HG03039 (cell line): ENCODE measurements at regions not wholly inside any gene's neighbourhood (a gene's known extent, or its start where the extent isn't known, plus 50 kb on each side); places are given as distances from the start of the nearest gene placed in this dataset.
"Not testable (repeated sequence)": the region's sequence is repeated elsewhere in the genome, so short reads cannot be mapped to it uniquely, and the experiment has no call there.

Experiments used
- ATAC-seq: cut with Tn5 transposase; IDR thresholded peaks from one replicate; pipeline ENCODE4 v1.9.1; 2021; ENCODE audit warnings: mild to moderate bottlenecking, moderate library complexity; ENCODE audit not compliant: unreplicated experiment

GRCh38 chr4:159906051-159906450 is 803.2 kb downstream of the RAPGEF2 start:
- no peak for ATAC-seq

GRCh38 chr4:159906517-159906916 is 803.6 kb downstream of the RAPGEF2 start:
- ATAC-seq, result no peak

- no peak for ATAC-seq
Observed at GRCh38 chr4:159910721-159911120, 807.8 kb downstream of the RAPGEF2 start.

- ATAC-seq, result no peak
Observed at GRCh38 chr4:159922119-159922518, 819.2 kb downstream of the RAPGEF2 start.

GRCh38 chr4:159925770-159926169 is 822.9 kb downstream of the RAPGEF2 start:
- ATAC-seq, result no peak

- no peak for ATAC-seq
Observed at GRCh38 chr4:159926871-159927270, 824.0 kb downstream of the RAPGEF2 start.

GRCh38 chr4:159927781-159928180 is 824.9 kb downstream of the RAPGEF2 start:
- ATAC-seq, result no peak

- not testable (repeated sequence) for ATAC-seq
Observed at GRCh38 chr4:159934602-159935001, 831.7 kb downstream of the RAPGEF2 start.

- peak; percentile 92 for ATAC-seq
Observed at GRCh38 chr4:159937595-159937994, 834.7 kb downstream of the RAPGEF2 start.

- ATAC-seq, result not testable (repeated sequence)
Observed at GRCh38 chr4:159939681-159940080, 836.8 kb downstream of the RAPGEF2 start.

GRCh38 chr4:159941076-159941475 is 838.2 kb downstream of the RAPGEF2 start:
- no peak for ATAC-seq

GRCh38 chr4:159944477-159944876 is 841.6 kb downstream of the RAPGEF2 start:
- ATAC-seq, result no peak

- peak; percentile 68 for ATAC-seq
Observed at GRCh38 chr4:159946983-159947615, 844.2 kb downstream of the RAPGEF2 start.

- ATAC-seq, result no peak
Observed at GRCh38 chr4:159950707-159951106, 847.8 kb downstream of the RAPGEF2 start.

GRCh38 chr4:159966746-159967145 is 863.9 kb downstream of the RAPGEF2 start:
- no peak for ATAC-seq

- not testable (repeated sequence) for ATAC-seq
Observed at GRCh38 chr4:159976871-159977482, 874.1 kb downstream of the RAPGEF2 start.

GRCh38 chr4:159977907-159978617 is 875.2 kb downstream of the RAPGEF2 start:
- ATAC-seq, result no peak

GRCh38 chr4:159979351-159979750 is 876.5 kb downstream of the RAPGEF2 start:
- ATAC-seq, result no peak

GRCh38 chr4:159979953-159980352 is 877.1 kb downstream of the RAPGEF2 start:
- ATAC-seq, result no peak

- no peak for ATAC-seq
Observed at GRCh38 chr4:159980826-159981468, 878.1 kb downstream of the RAPGEF2 start.

GRCh38 chr4:159981469-159981856 is 878.6 kb downstream of the RAPGEF2 start:
- no peak for ATAC-seq

- ATAC-seq, result no peak
Observed at GRCh38 chr4:159983082-159983481, 880.2 kb downstream of the RAPGEF2 start.
